GM20431 (cell line): ENCODE measurements at regions not wholly inside any gene's neighbourhood (a gene's known extent, or its start where the extent isn't known, plus 50 kb on each side); places are given as distances from the start of the nearest gene placed in this dataset.
"Not testable (repeated sequence)": the region's sequence is repeated elsewhere in the genome, so short reads cannot be mapped to it uniquely, and the experiment has no call there.

ENCODE experiments used
- in situ Hi-C: fragments of 300-500 bp; cut with MseI, MboI; formaldehyde crosslinking; loops from one replicate; pipeline ENCODE4 v1.15.0; 2020; ENCODE audit warnings: low sequenced_read_pairs; ENCODE audit not compliant: unreplicated experiment

- in situ Hi-C loops = loop anchor here (10.0 kb wide), 1 partner anchor 214 kb away; no protein-coding TSS in a partner anchor
These were observed 380.0 kb upstream of the SGCG start for GRCh38 chr13:22800526-22801401.

- in situ Hi-C loops = loop anchor here (10.0 kb wide), 1 partner anchor 213 kb away; no protein-coding TSS in a partner anchor
These were observed 379.3 kb upstream of the SGCG start for GRCh38 chr13:22801402-22802003.

- in situ Hi-C loops = no loop called here
These were observed 368.0 kb upstream of the SGCG start for GRCh38 chr13:22812793-22813192.

- in situ Hi-C loops = not testable (repeated sequence)
These were observed 367.0 kb upstream of the SGCG start for GRCh38 chr13:22813531-22814377.

- in situ Hi-C loops = not testable (repeated sequence)
These were observed 366.3 kb upstream of the SGCG start for GRCh38 chr13:22814433-22814832.

GRCh38 chr13:22821589-22821988 lies 359.2 kb upstream of the SGCG start:
- in situ Hi-C loops = no loop called here

- in situ Hi-C loops = no loop called here
These were observed 355.6 kb upstream of the SGCG start for GRCh38 chr13:22825186-22825585.

- in situ Hi-C loops = no loop called here
These were observed 352.7 kb upstream of the SGCG start for GRCh38 chr13:22828081-22828480.

GRCh38 chr13:22836475-22836874 lies 344.3 kb upstream of the SGCG start:
- in situ Hi-C loops = no loop called here

- in situ Hi-C loops = no loop called here
These were observed 342.7 kb upstream of the SGCG start for GRCh38 chr13:22837980-22838647.

GRCh38 chr13:22839603-22840530 lies 340.9 kb upstream of the SGCG start:
- in situ Hi-C loops = no loop called here

- in situ Hi-C loops = no loop called here
These were observed 334.2 kb upstream of the SGCG start for GRCh38 chr13:22846551-22846950.

- in situ Hi-C loops = no loop called here
These were observed 332.2 kb upstream of the SGCG start for GRCh38 chr13:22848539-22849052.

- in situ Hi-C loops = no loop called here
These were observed 324.9 kb upstream of the SGCG start for GRCh38 chr13:22855926-22856325.

GRCh38 chr13:22858980-22859379 lies 321.8 kb upstream of the SGCG start:
- in situ Hi-C loops = not testable (repeated sequence)

- in situ Hi-C loops = not testable (repeated sequence)
These were observed 321.4 kb upstream of the SGCG start for GRCh38 chr13:22859411-22859810.

GRCh38 chr13:22861958-22862466 lies 318.8 kb upstream of the SGCG start:
- in situ Hi-C loops = no loop called here

- in situ Hi-C loops = no loop called here
These were observed 318.3 kb upstream of the SGCG start for GRCh38 chr13:22862478-22862877.

- in situ Hi-C loops = no loop called here
These were observed 314.6 kb upstream of the SGCG start for GRCh38 chr13:22866221-22866620.
